ENCODE measurements at regions not wholly inside any gene's neighbourhood (a gene's known extent, or its start where the extent isn't known, plus 50 kb on each side); places are given as distances from the start of the nearest gene placed in this dataset. TPM values are rescaled to one million over a fixed set of nuclear protein-coding genes. Genes with fewer than 3 reads are reported as not detected.

DNA sequence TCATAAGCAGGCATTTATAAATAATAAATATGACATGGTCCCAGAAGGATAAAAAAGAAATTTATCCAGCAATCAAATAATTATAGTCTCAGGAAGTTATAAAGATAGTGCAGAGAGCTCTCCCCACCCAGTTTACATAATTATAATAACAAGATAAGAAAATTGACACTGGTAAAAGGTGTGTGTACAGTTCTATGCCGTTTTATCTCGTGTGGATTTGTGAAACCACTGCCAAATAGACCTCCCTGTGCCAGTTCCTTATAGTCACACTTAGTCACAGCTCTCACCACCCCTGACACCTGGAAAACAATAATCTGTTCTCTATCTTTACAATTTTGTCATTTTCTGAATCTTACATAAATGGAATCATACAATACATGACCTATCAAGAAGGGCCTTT is 320.1 kb downstream of the KBTBD8 start:
- H3K9me3 ChIP-seq (ENCODE audit: low read length), result no peaks in the 10 kb centered on the region
- no peak overlapping the region for H3K4me2 ChIP-seq (ENCODE audit: low read length)
- H3K36me3 ChIP-seq (ENCODE audit: insufficient read depth, low read length), result no peaks in the 10 kb centered on the region
- no peak overlapping the region for H2AFZ ChIP-seq (ENCODE audit: low read length)
- no peaks in the 10 kb centered on the region for H3K79me2 ChIP-seq (ENCODE audit: insufficient read depth, low read depth, low read length)
- ChIA-PET CTCF (ENCODE audit: unreplicated experiment) (no interaction called here), POLR2A (no interaction called here)
- no peak overlapping the region for H3K4me3 ChIP-seq (ENCODE audit: low read depth, low read length, poor library complexity, severe bottlenecking)
- BruUV-seq (replicated peaks), result no TSS peak
- H3K4me1 ChIP-seq (ENCODE audit: insufficient read depth, low read length, poor library complexity, severe bottlenecking), result no peaks in the 10 kb centered on the region
- no peak for DNase-seq (ENCODE audit: low spot score)
- no peaks in the 10 kb centered on the region for H3K9me2 ChIP-seq (ENCODE audit: insufficient read depth, low read length)
- no peak overlapping the region for H3K27ac ChIP-seq (ENCODE audit: low read depth, low read length, poor library complexity, severe bottlenecking)
- H4K20me1 ChIP-seq (ENCODE audit: insufficient read depth, low read length), result no peaks in the 10 kb centered on the region
- intact Hi-C loops (cut with micrococcal nuclease; ENCODE audit: unreplicated experiment), result no loop called here
- TF ChIP-seq EZH2phosphoT487 (IDR thresholded peaks at IDR 0.05; ENCODE audit: borderline replicate concordance, low read depth, low read length) (no peak), CTCF (conservative IDR thresholded peaks at IDR 0.05; ENCODE audit: low read length) (no peak)

GRCh38 chr3:67324554-67324953 is 326.4 kb downstream of the KBTBD8 start:
- no peak for DNase-seq (ENCODE audit: low spot score)
- H3K79me2 ChIP-seq (ENCODE audit: insufficient read depth, low read depth, low read length), result no peaks in the 10 kb centered on the region
- no peaks in the 10 kb centered on the region for H3K9me3 ChIP-seq (ENCODE audit: low read length)
- ChIA-PET POLR2A (interaction anchor here (0.8 kb wide), 1 partner anchor 160 kb away, joined by 3 read pairs; no protein-coding TSS in a partner anchor), CTCF (ENCODE audit: unreplicated experiment) (no interaction called here)
- no peak overlapping the region for H3K4me3 ChIP-seq (ENCODE audit: low read depth, low read length, poor library complexity, severe bottlenecking)
- intact Hi-C loops (cut with micrococcal nuclease; ENCODE audit: unreplicated experiment), result no loop called here
- H4K20me1 ChIP-seq (ENCODE audit: insufficient read depth, low read length), result no peaks in the 10 kb centered on the region
- no peaks in the 10 kb centered on the region for H3K4me1 ChIP-seq (ENCODE audit: insufficient read depth, low read length, poor library complexity, severe bottlenecking)
- H3K27ac ChIP-seq (ENCODE audit: low read depth, low read length, poor library complexity, severe bottlenecking), result no peak overlapping the region
- H3K36me3 ChIP-seq (ENCODE audit: insufficient read depth, low read length), result no peaks in the 10 kb centered on the region
- H2AFZ ChIP-seq (ENCODE audit: low read length), result no peak overlapping the region
- TF ChIP-seq EZH2phosphoT487 (IDR thresholded peaks at IDR 0.05; ENCODE audit: borderline replicate concordance, low read depth, low read length) (no peak), CTCF (conservative IDR thresholded peaks at IDR 0.05; ENCODE audit: low read length) (no peak)
- BruUV-seq (replicated peaks), result no TSS peak
- H3K9me2 ChIP-seq (ENCODE audit: insufficient read depth, low read length), result no peaks in the 10 kb centered on the region
- no peak overlapping the region for H3K4me2 ChIP-seq (ENCODE audit: low read length)

Small RNA genes lying in the stretch of these regions (microRNA-seq; reads per million reads assigned to microRNA genes)
- not detected for gene MIR4272 (ENCODE audit: borderline replicate concordance)
